ENCODE measurements at regions not wholly inside any gene's neighbourhood (a gene's known extent, or its start where the extent isn't known, plus 50 kb on each side); places are given as distances from the start of the nearest gene placed in this dataset.

GRCh38 chr12:65681226-65681625 is 143.1 kb upstream of the HMGA2 start (continued):
- TF ChIP-seq, protein P1, sequence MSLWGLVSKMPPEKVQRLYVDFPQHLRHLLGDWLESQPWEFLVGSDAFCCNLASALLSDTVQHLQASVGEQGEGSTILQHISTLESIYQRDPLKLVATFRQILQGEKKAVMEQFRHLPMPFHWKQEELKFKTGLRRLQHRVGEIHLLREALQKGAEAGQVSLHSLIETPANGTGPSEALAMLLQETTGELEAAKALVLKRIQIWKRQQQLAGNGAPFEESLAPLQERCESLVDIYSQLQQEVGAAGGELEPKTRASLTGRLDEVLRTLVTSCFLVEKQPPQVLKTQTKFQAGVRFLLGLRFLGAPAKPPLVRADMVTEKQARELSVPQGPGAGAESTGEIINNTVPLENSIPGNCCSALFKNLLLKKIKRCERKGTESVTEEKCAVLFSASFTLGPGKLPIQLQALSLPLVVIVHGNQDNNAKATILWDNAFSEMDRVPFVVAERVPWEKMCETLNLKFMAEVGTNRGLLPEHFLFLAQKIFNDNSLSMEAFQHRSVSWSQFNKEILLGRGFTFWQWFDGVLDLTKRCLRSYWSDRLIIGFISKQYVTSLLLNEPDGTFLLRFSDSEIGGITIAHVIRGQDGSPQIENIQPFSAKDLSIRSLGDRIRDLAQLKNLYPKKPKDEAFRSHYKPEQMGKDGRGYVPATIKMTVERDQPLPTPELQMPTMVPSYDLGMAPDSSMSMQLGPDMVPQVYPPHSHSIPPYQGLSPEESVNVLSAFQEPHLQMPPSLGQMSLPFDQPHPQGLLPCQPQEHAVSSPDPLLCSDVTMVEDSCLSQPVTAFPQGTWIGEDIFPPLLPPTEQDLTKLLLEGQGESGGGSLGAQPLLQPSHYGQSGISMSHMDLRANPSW (CRISPR knock-in tag; IDR thresholded peaks at IDR 0.05) = no peak
- no peak for TF ChIP-seq NR0B1 (IDR thresholded peaks at IDR 0.05; ENCODE audit: partially characterized antibody)
- TF ChIP-seq SMAD2 (IDR thresholded peaks at IDR 0.05; ENCODE audit: low read depth, low read length) = no peak
- no peak for TF ChIP-seq ZNF778 (CRISPR knock-in tag; IDR thresholded peaks at IDR 0.05)
- no peak for TF ChIP-seq ZNF324 (CRISPR knock-in tag; IDR thresholded peaks at IDR 0.05)
- no peak for TF ChIP-seq ATF7 (IDR thresholded peaks at IDR 0.05)
- TF ChIP-seq MAFG (tag; conservative IDR thresholded peaks at IDR 0.05) = no peak
- TF ChIP-seq, protein P2, sequence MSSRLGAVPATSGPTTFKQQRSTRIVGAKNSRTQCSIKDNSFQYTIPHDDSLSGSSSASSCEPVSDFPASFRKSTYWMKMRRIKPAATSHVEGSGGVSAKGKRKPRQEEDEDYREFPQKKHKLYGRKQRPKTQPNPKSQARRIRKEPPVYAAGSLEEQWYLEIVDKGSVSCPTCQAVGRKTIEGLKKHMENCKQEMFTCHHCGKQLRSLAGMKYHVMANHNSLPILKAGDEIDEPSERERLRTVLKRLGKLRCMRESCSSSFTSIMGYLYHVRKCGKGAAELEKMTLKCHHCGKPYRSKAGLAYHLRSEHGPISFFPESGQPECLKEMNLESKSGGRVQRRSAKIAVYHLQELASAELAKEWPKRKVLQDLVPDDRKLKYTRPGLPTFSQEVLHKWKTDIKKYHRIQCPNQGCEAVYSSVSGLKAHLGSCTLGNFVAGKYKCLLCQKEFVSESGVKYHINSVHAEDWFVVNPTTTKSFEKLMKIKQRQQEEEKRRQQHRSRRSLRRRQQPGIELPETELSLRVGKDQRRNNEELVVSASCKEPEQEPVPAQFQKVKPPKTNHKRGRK (tag; IDR thresholded peaks at IDR 0.05) = no peak
- TF ChIP-seq, protein P3, sequence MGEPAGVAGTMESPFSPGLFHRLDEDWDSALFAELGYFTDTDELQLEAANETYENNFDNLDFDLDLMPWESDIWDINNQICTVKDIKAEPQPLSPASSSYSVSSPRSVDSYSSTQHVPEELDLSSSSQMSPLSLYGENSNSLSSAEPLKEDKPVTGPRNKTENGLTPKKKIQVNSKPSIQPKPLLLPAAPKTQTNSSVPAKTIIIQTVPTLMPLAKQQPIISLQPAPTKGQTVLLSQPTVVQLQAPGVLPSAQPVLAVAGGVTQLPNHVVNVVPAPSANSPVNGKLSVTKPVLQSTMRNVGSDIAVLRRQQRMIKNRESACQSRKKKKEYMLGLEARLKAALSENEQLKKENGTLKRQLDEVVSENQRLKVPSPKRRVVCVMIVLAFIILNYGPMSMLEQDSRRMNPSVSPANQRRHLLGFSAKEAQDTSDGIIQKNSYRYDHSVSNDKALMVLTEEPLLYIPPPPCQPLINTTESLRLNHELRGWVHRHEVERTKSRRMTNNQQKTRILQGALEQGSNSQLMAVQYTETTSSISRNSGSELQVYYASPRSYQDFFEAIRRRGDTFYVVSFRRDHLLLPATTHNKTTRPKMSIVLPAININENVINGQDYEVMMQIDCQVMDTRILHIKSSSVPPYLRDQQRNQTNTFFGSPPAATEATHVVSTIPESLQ (CRISPR knock-in tag; IDR thresholded peaks at IDR 0.05) = no peak
- no peak for TF ChIP-seq ZNF644 (tag; IDR thresholded peaks at IDR 0.05; ENCODE audit: low read depth)
- TF ChIP-seq CBFA2T3 (IDR thresholded peaks at IDR 0.05) = peak; percentile 42
- no peak for TF ChIP-seq ZNF561 (CRISPR knock-in tag; conservative IDR thresholded peaks at IDR 0.05)
- TF ChIP-seq ZNF511 (CRISPR knock-in tag; IDR thresholded peaks at IDR 0.05) = no peak
- TF ChIP-seq ZNF165 (CRISPR knock-in tag; IDR thresholded peaks at IDR 0.05; ENCODE audit: borderline replicate concordance) = no peak
- TF ChIP-seq, protein P4, sequence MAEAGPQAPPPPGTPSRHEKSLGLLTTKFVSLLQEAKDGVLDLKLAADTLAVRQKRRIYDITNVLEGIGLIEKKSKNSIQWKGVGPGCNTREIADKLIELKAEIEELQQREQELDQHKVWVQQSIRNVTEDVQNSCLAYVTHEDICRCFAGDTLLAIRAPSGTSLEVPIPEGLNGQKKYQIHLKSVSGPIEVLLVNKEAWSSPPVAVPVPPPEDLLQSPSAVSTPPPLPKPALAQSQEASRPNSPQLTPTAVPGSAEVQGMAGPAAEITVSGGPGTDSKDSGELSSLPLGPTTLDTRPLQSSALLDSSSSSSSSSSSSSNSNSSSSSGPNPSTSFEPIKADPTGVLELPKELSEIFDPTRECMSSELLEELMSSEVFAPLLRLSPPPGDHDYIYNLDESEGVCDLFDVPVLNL (CRISPR knock-in tag; IDR thresholded peaks at IDR 0.05; ENCODE audit: low read depth) = no peak
- TF ChIP-seq SAFB (IDR thresholded peaks at IDR 0.05; ENCODE audit: borderline replicate concordance, low read depth, low read length) = no peak
- no peak for TF ChIP-seq EWSR1 (IDR thresholded peaks at IDR 0.05; ENCODE audit: borderline replicate concordance, low read depth, partially characterized antibody)
